HCT116 (cell line): ENCODE measurements at regions not wholly inside any gene's neighbourhood (a gene's known extent, or its start where the extent isn't known, plus 50 kb on each side); places are given as distances from the start of the nearest gene placed in this dataset.

Source experiments
- ATAC-seq: fragments of 200-7000 bp; cut with Tn5 transposase; 2 replicates; pipeline ENCODE4 v1.9.1; 2020; ENCODE audit warnings: mild to moderate bottlenecking, moderate library complexity
- BruUV-seq: library from RNA; stranded (reverse); fragments of 400-500 nt; replicated peaks from 2 replicates; lab custom pipeline; 2021; lab: Mats Ljungman, UMichigan
- CTCF ChIA-PET: fragments of 300-600 bp; sonication (Branson Sonifier 250); formaldehyde crosslinking; loops from one replicate; lab custom pipeline; 2021; ENCODE audit warnings: antibody characterized with exemption; lab: Charles Lee
- POLR2A ChIA-PET: fragments of 300-600, 350-600 bp; sonication (Branson Sonifier 250); formaldehyde crosslinking; loops from one replicate; lab custom pipeline; 2021; ENCODE audit warnings: antibody characterized with exemption; lab: Charles Lee
- RAD21 ChIA-PET, 2 experiments: fragments of 300-600 bp; sonication (Branson Sonifier 250); formaldehyde crosslinking; loops; one replicate each; lab custom pipeline; 2023; ENCODE audit warnings: low total read pairs in 2 of 2; ENCODE audit not compliant: uncharacterized antibody in 2 of 2, unreplicated experiment in 2 of 2, low non-redundant PET in 1 of 2; lab: Charles Lee
- DNase-seq: peaks from one replicate; pipeline ENCODE4 v3.0.0-alpha.2; 2010; ENCODE audit warnings: low read depth, low spot score
- H2AFZ ChIP-seq: fragments of 200-600 bp; shearing (Covaris generic), sonication (generic); 2 replicates; pipeline ENCODE4 v1.6.1; 2017; ENCODE audit warnings: low read depth, mixed run types, mixed read lengths, antibody characterized with exemption, low read length; ENCODE audit not compliant: poor library complexity, severe bottlenecking
- H3K27ac ChIP-seq: 2 replicates; pipeline ENCODE4 v1.5.1; 2012; ENCODE audit warnings: low read depth, low read length
- H3K27me3 ChIP-seq: fragments of 200-600 bp; sonication (generic); 2 replicates; pipeline ENCODE4 v1.6.1; 2016; ENCODE audit warnings: mixed run types, low read length, mixed read lengths; ENCODE audit not compliant: insufficient read depth
- H3K36me3 ChIP-seq, 2 experiments: fragments of 200-500 bp in 1 of 2; fragments of 200-600 bp in 1 of 2; sonication (Bioruptor generic) in 1 of 2; sonication (generic) in 1 of 2; 2 replicates each; pipeline versions ENCODE4 v1.5.1 to v1.6.1; 2014 to 2016; ENCODE audit warnings: low read length in 2 of 2, inconsistent platforms in 1 of 2, mixed read lengths in 1 of 2, mixed run types in 1 of 2; ENCODE audit not compliant: insufficient read depth in 2 of 2, control insufficient read depth in 1 of 2
- H3K4me1 ChIP-seq, 2 experiments: fragments of 200-600 bp in 1 of 2; sonication (generic) in 1 of 2; 2 replicates each; pipeline versions ENCODE4 v1.5.1 to v1.6.1; 2012 to 2017; ENCODE audit warnings: low read length in 2 of 2, inconsistent platforms in 1 of 2, mild to moderate bottlenecking in 1 of 2, mixed read lengths in 1 of 2, mixed run types in 1 of 2, moderate library complexity in 1 of 2; ENCODE audit not compliant: insufficient read depth in 2 of 2, control insufficient read depth in 1 of 2
- H3K4me2 ChIP-seq: fragments of 200-600 bp; sonication (generic); 2 replicates; pipeline ENCODE4 v1.6.1; 2017; ENCODE audit warnings: mixed run types, low read length, mixed read lengths
- H3K4me3 ChIP-seq, 2 experiments: fragments of 200-600 bp in 1 of 2; sonication (generic) in 1 of 2; replicated peaks in 1 of 2; 2 replicates each; pipeline ENCODE4 v1.5.1; 2011 to 2016; ENCODE audit warnings: low read length in 2 of 2, control low read depth in 1 of 2, low read depth in 1 of 2, mild to moderate bottlenecking in 1 of 2, mixed read lengths in 1 of 2, mixed run types in 1 of 2
- H3K79me2 ChIP-seq: fragments of 200-600 bp; sonication (generic); 2 replicates; pipeline ENCODE4 v1.6.1; 2017; ENCODE audit warnings: mild to moderate bottlenecking, mixed run types, low read length, moderate library complexity, mixed read lengths; ENCODE audit not compliant: insufficient read depth
- H3K9ac ChIP-seq: fragments of 200-600 bp; sonication (generic); 2 replicates; pipeline ENCODE4 v1.6.1; 2016; ENCODE audit warnings: low read length, mixed read lengths
- H3K9me2 ChIP-seq: fragments of 200-600 bp; sonication (generic), shearing (Covaris generic); 2 replicates; pipeline ENCODE4 v1.6.1; 2017; ENCODE audit warnings: mixed run types, mild to moderate bottlenecking, moderate library complexity; ENCODE audit not compliant: insufficient read depth
- H3K9me3 ChIP-seq, 2 experiments: fragments of 200-500 bp in 1 of 2; fragments of 200-600 bp in 1 of 2; sonication (Bioruptor generic) in 1 of 2; sonication (generic) in 1 of 2; 2 replicates each; pipeline ENCODE4 v1.6.1; 2014 to 2017; ENCODE audit warnings: low read length in 2 of 2, mixed read lengths in 2 of 2, inconsistent platforms in 1 of 2, low read depth in 1 of 2, mild to moderate bottlenecking in 1 of 2, mixed run types in 1 of 2, moderate library complexity in 1 of 2; ENCODE audit not compliant: control insufficient read depth in 1 of 2, insufficient read depth in 1 of 2
- H4K20me1 ChIP-seq: fragments of 200-600 bp; sonication (generic), shearing (Covaris generic); 2 replicates; pipeline ENCODE4 v1.6.1; 2017; ENCODE audit warnings: mixed run types, mild to moderate bottlenecking, moderate library complexity; ENCODE audit not compliant: insufficient read depth
- CBX3 ChIP-seq: IDR thresholded peaks from 2 replicates; pipeline ENCODE4 v1.6.1; 2012; ENCODE audit warnings: low read depth
- FOSL1 ChIP-seq: IDR thresholded peaks from 2 replicates; pipeline ENCODE4 v1.6.1; 2012; ENCODE audit warnings: low read depth
- POLR2A ChIP-seq: IDR thresholded peaks from 2 replicates; pipeline ENCODE4 v1.7.0; 2011; ENCODE audit warnings: borderline replicate concordance; ENCODE audit not compliant: insufficient read depth, insufficient read length; ENCODE audit errors: extremely low read depth
- POLR2AphosphoS5 ChIP-seq: IDR thresholded peaks from 2 replicates; pipeline ENCODE4 v1.6.1; 2011; ENCODE audit warnings: mild to moderate bottlenecking, low read depth, low read length, moderate library complexity
- RAD21 ChIP-seq: IDR thresholded peaks from 2 replicates; pipeline ENCODE4 v1.6.1; 2012; ENCODE audit warnings: low read depth, mild to moderate bottlenecking
- SIN3A ChIP-seq: IDR thresholded peaks from 2 replicates; pipeline ENCODE4 v1.6.1; 2012; ENCODE audit warnings: low read depth
- SP1 ChIP-seq: IDR thresholded peaks from 2 replicates; pipeline ENCODE4 v1.6.1; 2012; ENCODE audit warnings: low read depth
- TCF7L2 ChIP-seq: IDR thresholded peaks from 2 replicates; pipeline ENCODE4 v1.7.0; 2011; ENCODE audit warnings: borderline replicate concordance, inconsistent platforms; ENCODE audit not compliant: insufficient read depth, insufficient read length; ENCODE audit errors: extremely low read depth
- intact Hi-C: fragments of 100-400 bp; cut with micrococcal nuclease; formaldehyde crosslinking; loops from 2 replicates; pipeline ENCODE4 v1.10.0; 2022
- TF ChIP-seq, protein P1 (sequence below), 3 experiments: fragments of 200-600 bp in 1 of 3; sonication (generic) in 1 of 3; IDR thresholded peaks in 2 of 3; conservative IDR thresholded peaks in 1 of 3; 2 replicates each; pipeline ENCODE4 v1.5.1; 2012 to 2017; ENCODE audit warnings: low read depth in 2 of 3, low read length in 2 of 3, antibody characterized with exemption in 1 of 3, borderline replicate concordance in 1 of 3, control low read depth in 1 of 3, mild to moderate bottlenecking in 1 of 3, mixed read lengths in 1 of 3, mixed run types in 1 of 3, moderate library complexity in 1 of 3; ENCODE audit not compliant: insufficient read depth in 1 of 3
- TF ChIP-seq, protein P2 (sequence below): IDR thresholded peaks from 2 replicates; pipeline ENCODE4 v1.6.1; 2012
- TF ChIP-seq, protein P3 (sequence below): IDR thresholded peaks from 2 replicates; pipeline ENCODE4 v1.6.1; 2012

DNA sequence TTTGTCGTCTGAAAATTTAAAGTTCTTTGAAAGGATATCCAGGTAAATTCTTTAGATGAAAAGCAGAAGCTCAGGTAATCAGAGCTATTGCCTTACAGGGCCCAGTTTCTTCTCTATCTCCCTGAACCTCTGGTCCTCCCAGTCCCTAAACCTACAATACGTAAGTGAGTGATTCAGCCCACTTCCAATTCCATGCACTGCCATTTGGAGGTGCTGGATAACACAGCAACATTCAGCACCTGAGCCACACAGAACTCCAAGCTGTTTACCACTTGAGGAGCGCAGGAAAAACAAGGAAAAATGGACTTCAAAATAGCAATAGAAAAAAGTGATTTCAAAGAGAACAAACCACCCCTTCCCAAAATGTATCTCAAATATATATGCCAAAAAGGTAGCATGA lies 105.0 kb upstream of the DNAJC10 start (continued):
- no peak for TF ChIP-seq FOSL1
- TF ChIP-seq TCF7L2: no peak
- peak; percentile 11; the same call in 1 of the 2 replicates for TF ChIP-seq RAD21
- no peak for TF ChIP-seq POLR2AphosphoS5
- no peak for TF ChIP-seq SP1

DNA sequence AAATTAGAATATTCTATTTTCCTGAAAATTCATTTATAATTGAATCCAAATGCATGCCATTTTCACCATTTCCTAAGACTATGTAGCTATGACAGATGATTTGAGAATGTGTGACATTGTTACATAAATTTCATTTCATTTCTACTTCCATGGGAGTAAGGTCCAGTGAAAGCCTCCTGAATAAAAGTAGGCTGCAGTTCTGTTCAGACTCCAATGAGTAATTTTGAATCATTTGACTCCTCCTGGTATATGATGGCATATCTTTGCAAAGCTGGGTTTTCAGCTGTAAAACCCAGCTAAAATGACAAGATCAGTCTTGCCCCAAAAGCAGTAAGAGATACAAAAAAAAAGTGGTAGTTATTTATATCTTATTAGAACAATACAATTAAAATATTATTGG lies 101.0 kb upstream of the DNAJC10 start:
- intact Hi-C loops: no loop called here
- Histone ChIP-seq H3K9me3 (no peaks in the 10 kb centered on the region), H3K4me1 (no peaks in the 10 kb centered on the region), H3K79me2 (no peaks in the 10 kb centered on the region), H3K9ac (no peak overlapping the region), H3K27ac (no peak overlapping the region), H3K4me2 (no peak overlapping the region), H3K27me3 (no peaks in the 10 kb centered on the region), H3K36me3 (no peaks in the 10 kb centered on the region), H3K4me3 (no peak overlapping the region), H4K20me1 (no peaks in the 10 kb centered on the region), H2AFZ (no peak overlapping the region), H3K9me2 (no peaks in the 10 kb centered on the region; the same call in 1 of the 2 replicates)
- ChIA-PET RAD21 (no interaction called here), POLR2A (no interaction called here), CTCF (no interaction called here)
- ATAC-seq (no peak), DNase-seq (no peak)
- TF ChIP-seq, protein P1, sequence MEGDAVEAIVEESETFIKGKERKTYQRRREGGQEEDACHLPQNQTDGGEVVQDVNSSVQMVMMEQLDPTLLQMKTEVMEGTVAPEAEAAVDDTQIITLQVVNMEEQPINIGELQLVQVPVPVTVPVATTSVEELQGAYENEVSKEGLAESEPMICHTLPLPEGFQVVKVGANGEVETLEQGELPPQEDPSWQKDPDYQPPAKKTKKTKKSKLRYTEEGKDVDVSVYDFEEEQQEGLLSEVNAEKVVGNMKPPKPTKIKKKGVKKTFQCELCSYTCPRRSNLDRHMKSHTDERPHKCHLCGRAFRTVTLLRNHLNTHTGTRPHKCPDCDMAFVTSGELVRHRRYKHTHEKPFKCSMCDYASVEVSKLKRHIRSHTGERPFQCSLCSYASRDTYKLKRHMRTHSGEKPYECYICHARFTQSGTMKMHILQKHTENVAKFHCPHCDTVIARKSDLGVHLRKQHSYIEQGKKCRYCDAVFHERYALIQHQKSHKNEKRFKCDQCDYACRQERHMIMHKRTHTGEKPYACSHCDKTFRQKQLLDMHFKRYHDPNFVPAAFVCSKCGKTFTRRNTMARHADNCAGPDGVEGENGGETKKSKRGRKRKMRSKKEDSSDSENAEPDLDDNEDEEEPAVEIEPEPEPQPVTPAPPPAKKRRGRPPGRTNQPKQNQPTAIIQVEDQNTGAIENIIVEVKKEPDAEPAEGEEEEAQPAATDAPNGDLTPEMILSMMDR (IDR thresholded peaks at IDR 0.05 in 2 of 3, conservative IDR thresholded peaks at IDR 0.05 in 1 of 3; ENCODE audit: borderline replicate concordance in 1 of 3, insufficient read depth in 1 of 3, low read depth in 2 of 3, low read length in 2 of 3): no peak
- TF ChIP-seq SP1 (no peak), SIN3A (no peak), TCF7L2 (no peak), CBX3 (no peak), POLR2A (no peak)
- TF ChIP-seq, protein P2, sequence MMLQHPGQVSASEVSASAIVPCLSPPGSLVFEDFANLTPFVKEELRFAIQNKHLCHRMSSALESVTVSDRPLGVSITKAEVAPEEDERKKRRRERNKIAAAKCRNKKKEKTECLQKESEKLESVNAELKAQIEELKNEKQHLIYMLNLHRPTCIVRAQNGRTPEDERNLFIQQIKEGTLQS: no peak
- TF ChIP-seq, protein P3, sequence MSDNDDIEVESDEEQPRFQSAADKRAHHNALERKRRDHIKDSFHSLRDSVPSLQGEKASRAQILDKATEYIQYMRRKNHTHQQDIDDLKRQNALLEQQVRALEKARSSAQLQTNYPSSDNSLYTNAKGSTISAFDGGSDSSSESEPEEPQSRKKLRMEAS: no peak
- BruUV-seq: no TSS peak
